SK-N-SH (cell line): ENCODE measurements at regions not wholly inside any gene's neighbourhood (a gene's known extent, or its start where the extent isn't known, plus 50 kb on each side); places are given as distances from the start of the nearest gene placed in this dataset.

ENCODE experiments used
- CTCF ChIA-PET: fragments of 300-600, 350-600 bp; formaldehyde crosslinking; extraction: SDS; loops from one replicate; lab custom pipeline; 2021; lab: Yijun Ruan, JAX
- POLR2A ChIA-PET: fragments of 350-600 bp; sonication (Branson Sonifier 250); formaldehyde crosslinking; extraction: SDS; loops from one replicate; lab custom pipeline; 2020; ENCODE audit warnings: antibody characterized with exemption, inconsistent platforms; lab: Yijun Ruan, JAX
- DNase-seq: peaks from one replicate; pipeline ENCODE4 v3.0.0; 2012
- H2AFZ ChIP-seq: fragments of 200-600 bp; sonication (generic); 2 replicates; pipeline ENCODE4 v1.8.1; 2016; ENCODE audit warnings: antibody characterized with exemption, mild to moderate bottlenecking, low read depth
- H3F3A ChIP-seq: fragments of 200-600 bp; sonication (generic); replicated peaks from 2 replicates; pipeline ENCODE3; 2016; ENCODE audit warnings: antibody characterized with exemption, mild to moderate bottlenecking; ENCODE audit not compliant: insufficient read depth
- H3K27ac ChIP-seq, 2 experiments: fragments of 200-500 bp in 1 of 2; fragments of 200-600 bp in 1 of 2; sonication (Bioruptor generic) in 1 of 2; sonication (generic), shearing (Covaris generic) in 1 of 2; 2 replicates each; pipeline versions ENCODE4 v1.5.1 to v1.6.1; 2014 to 2016; ENCODE audit warnings: low read depth in 2 of 2, inconsistent platforms in 1 of 2, low read length in 1 of 2, mild to moderate bottlenecking in 1 of 2, mixed read lengths in 1 of 2
- H3K27me3 ChIP-seq: fragments of 200-600 bp; sonication (generic), shearing (Covaris generic); 2 replicates; pipeline ENCODE4 v1.6.1; 2016; ENCODE audit warnings: mixed run types; ENCODE audit not compliant: insufficient read depth
- H3K36me3 ChIP-seq, 2 experiments: fragments of 200-500 bp in 1 of 2; fragments of 200-600 bp in 1 of 2; sonication (Bioruptor generic) in 1 of 2; sonication (generic) in 1 of 2; replicated peaks in 1 of 2; 2 replicates each; pipeline versions ENCODE3 to v1.5.1; 2014 to 2016; ENCODE audit warnings: low read length in 1 of 2, mild to moderate bottlenecking in 1 of 2; ENCODE audit not compliant: insufficient read depth in 2 of 2, control insufficient read depth in 1 of 2
- H3K4me1 ChIP-seq, 2 experiments: fragments of 200-500 bp in 1 of 2; fragments of 200-600 bp in 1 of 2; sonication (Bioruptor generic) in 1 of 2; sonication (generic), shearing (Covaris generic) in 1 of 2; 2 replicates each; pipeline versions ENCODE4 v1.5.1 to v1.6.1; 2014 to 2016; ENCODE audit warnings: low read depth in 1 of 2, low read length in 1 of 2, mixed run types in 1 of 2; ENCODE audit not compliant: insufficient read depth in 2 of 2, control insufficient read depth in 1 of 2
- H3K4me2 ChIP-seq: fragments of 200-600 bp; sonication (generic), shearing (Covaris generic); 2 replicates; pipeline ENCODE4 v1.6.1; 2017; ENCODE audit warnings: mixed run types
- H3K4me3 ChIP-seq, 2 experiments: fragments of 200-500 bp in 1 of 2; fragments of 200-600 bp in 1 of 2; sonication (Bioruptor generic) in 1 of 2; sonication (generic), shearing (Covaris generic) in 1 of 2; 2 replicates each; pipeline versions ENCODE4 v1.5.1 to v1.8.1; 2014 to 2016; ENCODE audit warnings: low read depth in 2 of 2, inconsistent platforms in 1 of 2, low read length in 1 of 2, mild to moderate bottlenecking in 1 of 2, mixed read lengths in 1 of 2, moderate library complexity in 1 of 2
- H3K79me2 ChIP-seq: fragments of 200-600 bp; sonication (generic); 2 replicates; pipeline ENCODE4 v1.8.1; 2017; ENCODE audit warnings: mild to moderate bottlenecking; ENCODE audit not compliant: insufficient read depth
- H3K9ac ChIP-seq: fragments of 200-600 bp; sonication (generic); 2 replicates; pipeline ENCODE4 v1.6.1; 2017; ENCODE audit warnings: mixed run types
- H3K9me2 ChIP-seq: fragments of 200-600 bp; sonication (generic); 2 replicates; pipeline ENCODE4 v1.6.1; 2017; ENCODE audit warnings: mixed run types
- H3K9me3 ChIP-seq: fragments of 200-600 bp; sonication (generic); 2 replicates; pipeline ENCODE4 v1.6.1; 2017; ENCODE audit warnings: mixed run types, mild to moderate bottlenecking, moderate library complexity
- H4K20me1 ChIP-seq: fragments of 200-600 bp; sonication (generic); 2 replicates; pipeline ENCODE4 v1.6.1; 2017; ENCODE audit warnings: mild to moderate bottlenecking, mixed run types; ENCODE audit not compliant: insufficient read depth
- EP300 ChIP-seq, 2 experiments: IDR thresholded peaks; 2 replicates each; pipeline versions ENCODE4 v1.4.0 to v1.6.1; 2012; ENCODE audit warnings: borderline replicate concordance in 1 of 2, low read depth in 1 of 2, low read length in 1 of 2
- EZH2phosphoT487 ChIP-seq: fragments of 200-600 bp; sonication (generic); IDR thresholded peaks from 2 replicates; pipeline ENCODE4 v1.6.1; 2017; ENCODE audit warnings: low read depth, mixed run types, mild to moderate bottlenecking, antibody characterized with exemption, moderate library complexity, borderline replicate concordance
- FOXJ3 ChIP-seq: sonication (generic); formaldehyde crosslinking; IDR thresholded peaks from 2 replicates; pipeline ENCODE4 v1.5.1; 2020; ENCODE audit warnings: mild to moderate bottlenecking, missing genetic modification reagents
- GABPA ChIP-seq: IDR thresholded peaks from 2 replicates; pipeline ENCODE4 v1.4.0; 2012; ENCODE audit warnings: low read depth, mild to moderate bottlenecking
- GATA2 ChIP-seq: sonication (generic); formaldehyde crosslinking; IDR thresholded peaks from 2 replicates; pipeline ENCODE4 v1.5.0; 2020; ENCODE audit warnings: mild to moderate bottlenecking, missing genetic modification reagents
- IRF3 ChIP-seq: fragments of 150-350 bp; IDR thresholded peaks from 2 replicates; pipeline ENCODE4 v1.6.1; 2016; ENCODE audit warnings: mild to moderate bottlenecking, low read depth, low read length
- JUND ChIP-seq: IDR thresholded peaks from 2 replicates; pipeline ENCODE4 v1.4.0; 2012
- MAX ChIP-seq: IDR thresholded peaks from 2 replicates; pipeline ENCODE4 v1.4.0; 2012; ENCODE audit warnings: low read depth
- NRF1 ChIP-seq: IDR thresholded peaks from 2 replicates; pipeline ENCODE4 v1.6.1; 2012; ENCODE audit warnings: low read depth, mild to moderate bottlenecking, low read length
- POLR2AphosphoS5 ChIP-seq: IDR thresholded peaks from 2 replicates; pipeline ENCODE4 v1.6.1; 2012; ENCODE audit warnings: low read depth, low read length
- RCOR1 ChIP-seq: fragments of 150-350 bp; IDR thresholded peaks from 2 replicates; pipeline ENCODE4 v1.6.1; 2017; ENCODE audit warnings: antibody characterized with exemption, low read length
- REST ChIP-seq: IDR thresholded peaks from 2 replicates; pipeline ENCODE4 v1.6.1; 2012; ENCODE audit warnings: mild to moderate bottlenecking, low read depth, low read length, moderate library complexity
- RFX5 ChIP-seq: IDR thresholded peaks from 2 replicates; pipeline ENCODE4 v1.6.1; 2012; ENCODE audit warnings: mild to moderate bottlenecking, improper control_type of control experiment, low read length
- SIN3A ChIP-seq: IDR thresholded peaks from 2 replicates; pipeline ENCODE4 v1.6.1; 2012; ENCODE audit warnings: low read depth, mild to moderate bottlenecking, low read length, moderate library complexity, borderline replicate concordance
- TAF1 ChIP-seq: IDR thresholded peaks from 2 replicates; pipeline ENCODE4 v1.6.1; 2012; ENCODE audit warnings: low read depth, mild to moderate bottlenecking, low read length, moderate library complexity, borderline replicate concordance
- TCF12 ChIP-seq: IDR thresholded peaks from 2 replicates; pipeline ENCODE4 v1.4.0; 2012
- USF2 ChIP-seq: fragments of 150-350 bp; IDR thresholded peaks from 2 replicates; pipeline ENCODE4 v1.6.1; 2017; ENCODE audit warnings: antibody characterized with exemption, low read length, low read depth, borderline replicate concordance
- YY1 ChIP-seq: IDR thresholded peaks from 2 replicates; pipeline ENCODE4 v1.4.0; 2012; ENCODE audit warnings: low read depth, mild to moderate bottlenecking
- WGBS: methylation state at CpG from one replicate; pipeline ENCODE4 v1.1.6; 2017; ENCODE audit warnings: low lambda C conversion rate; 5-methylcytosine and 5-hydroxymethylcytosine counted together

GRCh38 chr7:89563597-89563996, 590.7 kb upstream of the STEAP1 start:
- H2AFZ ChIP-seq: no peak overlapping the region
- no peaks in the 10 kb centered on the region; a peak in 1 of 4 replicates for H3K4me1 ChIP-seq
- no peak for DNase-seq
- TF ChIP-seq MAX (no peak), EP300 (IDR thresholded peaks at IDR 0.05; ENCODE audit: borderline replicate concordance in 1 of 2, low read depth in 1 of 2, low read length in 1 of 2) (no peak), REST (no peak), RFX5 (no peak), YY1 (no peak), EZH2phosphoT487 (no peak), GATA2 (CRISPR knock-in tag) (no peak), RCOR1 (no peak), SIN3A (no peak), JUND (no peak), FOXJ3 (CRISPR knock-in tag) (no peak), TAF1 (no peak), NRF1 (no peak), USF2 (no peak), TCF12 (no peak), IRF3 (no peak), GABPA (no peak), POLR2AphosphoS5 (no peak)
- TF ChIP-seq, all 33 proteins: peak for 0
- Histone ChIP-seq H4K20me1 (no peaks in the 10 kb centered on the region), H3K4me3 (no peak overlapping the region), H3K79me2 (no peaks in the 10 kb centered on the region), H3K27me3 (no peaks in the 10 kb centered on the region), H3K9me3 (no peaks in the 10 kb centered on the region), H3K36me3 (no peaks in the 10 kb centered on the region), H3K4me2 (no peak overlapping the region), H3K9ac (no peak overlapping the region), H3K9me2 (no peaks in the 10 kb centered on the region), H3K27ac (no peak overlapping the region), H3F3A (no peaks in the 10 kb centered on the region)
- CTCF ChIA-PET: no interaction called here
- 9% methylated on average over 1 of the region's 1 CpG for WGBS
- POLR2A ChIA-PET: no interaction called here
